SK-N-SH (cell line): ENCODE measurements at regions not wholly inside any gene's neighbourhood (a gene's known extent, or its start where the extent isn't known, plus 50 kb on each side); places are given as distances from the start of the nearest gene placed in this dataset.

Experiments used
- CTCF ChIA-PET: fragments of 300-600, 350-600 bp; formaldehyde crosslinking; extraction: SDS; loops from one replicate; lab custom pipeline; 2021; lab: Yijun Ruan, JAX
- POLR2A ChIA-PET: fragments of 350-600 bp; sonication (Branson Sonifier 250); formaldehyde crosslinking; extraction: SDS; loops from one replicate; lab custom pipeline; 2020; ENCODE audit warnings: antibody characterized with exemption, inconsistent platforms; lab: Yijun Ruan, JAX
- DNase-seq: peaks from one replicate; pipeline ENCODE4 v3.0.0; 2012
- H2AFZ ChIP-seq: fragments of 200-600 bp; sonication (generic); 2 replicates; pipeline ENCODE4 v1.8.1; 2016; ENCODE audit warnings: antibody characterized with exemption, mild to moderate bottlenecking, low read depth
- H3F3A ChIP-seq: fragments of 200-600 bp; sonication (generic); replicated peaks from 2 replicates; pipeline ENCODE3; 2016; ENCODE audit warnings: antibody characterized with exemption, mild to moderate bottlenecking; ENCODE audit not compliant: insufficient read depth
- H3K27ac ChIP-seq, 2 experiments: fragments of 200-500 bp in 1 of 2; fragments of 200-600 bp in 1 of 2; sonication (Bioruptor generic) in 1 of 2; sonication (generic), shearing (Covaris generic) in 1 of 2; 2 replicates each; pipeline versions ENCODE4 v1.5.1 to v1.6.1; 2014 to 2016; ENCODE audit warnings: low read depth in 2 of 2, inconsistent platforms in 1 of 2, low read length in 1 of 2, mild to moderate bottlenecking in 1 of 2, mixed read lengths in 1 of 2
- H3K27me3 ChIP-seq: fragments of 200-600 bp; sonication (generic), shearing (Covaris generic); 2 replicates; pipeline ENCODE4 v1.6.1; 2016; ENCODE audit warnings: mixed run types; ENCODE audit not compliant: insufficient read depth
- H3K36me3 ChIP-seq, 2 experiments: fragments of 200-500 bp in 1 of 2; fragments of 200-600 bp in 1 of 2; sonication (Bioruptor generic) in 1 of 2; sonication (generic) in 1 of 2; replicated peaks in 1 of 2; 2 replicates each; pipeline versions ENCODE3 to v1.5.1; 2014 to 2016; ENCODE audit warnings: low read length in 1 of 2, mild to moderate bottlenecking in 1 of 2; ENCODE audit not compliant: insufficient read depth in 2 of 2, control insufficient read depth in 1 of 2
- H3K4me1 ChIP-seq, 2 experiments: fragments of 200-500 bp in 1 of 2; fragments of 200-600 bp in 1 of 2; sonication (Bioruptor generic) in 1 of 2; sonication (generic), shearing (Covaris generic) in 1 of 2; 2 replicates each; pipeline versions ENCODE4 v1.5.1 to v1.6.1; 2014 to 2016; ENCODE audit warnings: low read depth in 1 of 2, low read length in 1 of 2, mixed run types in 1 of 2; ENCODE audit not compliant: insufficient read depth in 2 of 2, control insufficient read depth in 1 of 2
- H3K4me2 ChIP-seq: fragments of 200-600 bp; sonication (generic), shearing (Covaris generic); 2 replicates; pipeline ENCODE4 v1.6.1; 2017; ENCODE audit warnings: mixed run types
- H3K4me3 ChIP-seq, 2 experiments: fragments of 200-500 bp in 1 of 2; fragments of 200-600 bp in 1 of 2; sonication (Bioruptor generic) in 1 of 2; sonication (generic), shearing (Covaris generic) in 1 of 2; 2 replicates each; pipeline versions ENCODE4 v1.5.1 to v1.8.1; 2014 to 2016; ENCODE audit warnings: low read depth in 2 of 2, inconsistent platforms in 1 of 2, low read length in 1 of 2, mild to moderate bottlenecking in 1 of 2, mixed read lengths in 1 of 2, moderate library complexity in 1 of 2
- H3K79me2 ChIP-seq: fragments of 200-600 bp; sonication (generic); 2 replicates; pipeline ENCODE4 v1.8.1; 2017; ENCODE audit warnings: mild to moderate bottlenecking; ENCODE audit not compliant: insufficient read depth
- H3K9ac ChIP-seq: fragments of 200-600 bp; sonication (generic); 2 replicates; pipeline ENCODE4 v1.6.1; 2017; ENCODE audit warnings: mixed run types
- H3K9me2 ChIP-seq: fragments of 200-600 bp; sonication (generic); 2 replicates; pipeline ENCODE4 v1.6.1; 2017; ENCODE audit warnings: mixed run types
- H3K9me3 ChIP-seq: fragments of 200-600 bp; sonication (generic); 2 replicates; pipeline ENCODE4 v1.6.1; 2017; ENCODE audit warnings: mixed run types, mild to moderate bottlenecking, moderate library complexity
- H4K20me1 ChIP-seq: fragments of 200-600 bp; sonication (generic); 2 replicates; pipeline ENCODE4 v1.6.1; 2017; ENCODE audit warnings: mild to moderate bottlenecking, mixed run types; ENCODE audit not compliant: insufficient read depth
- ELF1 ChIP-seq: IDR thresholded peaks from 2 replicates; pipeline ENCODE4 v1.4.0; 2012
- EZH2phosphoT487 ChIP-seq: fragments of 200-600 bp; sonication (generic); IDR thresholded peaks from 2 replicates; pipeline ENCODE4 v1.6.1; 2017; ENCODE audit warnings: low read depth, mixed run types, mild to moderate bottlenecking, antibody characterized with exemption, moderate library complexity, borderline replicate concordance
- FOSL2 ChIP-seq: IDR thresholded peaks from 2 replicates; pipeline ENCODE4 v1.4.0; 2012; ENCODE audit warnings: low read depth, mild to moderate bottlenecking, moderate library complexity, borderline replicate concordance
- FOXJ3 ChIP-seq: sonication (generic); formaldehyde crosslinking; IDR thresholded peaks from 2 replicates; pipeline ENCODE4 v1.5.1; 2020; ENCODE audit warnings: mild to moderate bottlenecking, missing genetic modification reagents
- GABPA ChIP-seq: IDR thresholded peaks from 2 replicates; pipeline ENCODE4 v1.4.0; 2012; ENCODE audit warnings: low read depth, mild to moderate bottlenecking
- GATA2 ChIP-seq: sonication (generic); formaldehyde crosslinking; IDR thresholded peaks from 2 replicates; pipeline ENCODE4 v1.5.0; 2020; ENCODE audit warnings: mild to moderate bottlenecking, missing genetic modification reagents
- JUND ChIP-seq: IDR thresholded peaks from 2 replicates; pipeline ENCODE4 v1.4.0; 2012
- MEF2A ChIP-seq: IDR thresholded peaks from 2 replicates; pipeline ENCODE4 v1.4.0; 2012; ENCODE audit warnings: low read depth, borderline replicate concordance
- MXI1 ChIP-seq: IDR thresholded peaks from 2 replicates; pipeline ENCODE4 v1.6.1; 2012; ENCODE audit warnings: mild to moderate bottlenecking, low read depth, low read length, improper control_type of control experiment
- NFIC ChIP-seq: IDR thresholded peaks from 2 replicates; pipeline ENCODE4 v1.4.0; 2012; ENCODE audit warnings: borderline replicate concordance
- POLR2AphosphoS5 ChIP-seq: IDR thresholded peaks from 2 replicates; pipeline ENCODE4 v1.6.1; 2012; ENCODE audit warnings: low read depth, low read length
- RAD21 ChIP-seq: IDR thresholded peaks from 2 replicates; pipeline ENCODE4 v1.6.1; 2012; ENCODE audit warnings: mild to moderate bottlenecking, low read length
- RCOR1 ChIP-seq: fragments of 150-350 bp; IDR thresholded peaks from 2 replicates; pipeline ENCODE4 v1.6.1; 2017; ENCODE audit warnings: antibody characterized with exemption, low read length
- RFX5 ChIP-seq: IDR thresholded peaks from 2 replicates; pipeline ENCODE4 v1.6.1; 2012; ENCODE audit warnings: mild to moderate bottlenecking, improper control_type of control experiment, low read length
- SIN3A ChIP-seq: IDR thresholded peaks from 2 replicates; pipeline ENCODE4 v1.6.1; 2012; ENCODE audit warnings: low read depth, mild to moderate bottlenecking, low read length, moderate library complexity, borderline replicate concordance
- SMC3 ChIP-seq: IDR thresholded peaks from 2 replicates; pipeline ENCODE4 v1.6.1; 2012; ENCODE audit warnings: low read depth, low read length, improper control_type of control experiment
- TCF12 ChIP-seq: IDR thresholded peaks from 2 replicates; pipeline ENCODE4 v1.4.0; 2012
- TEAD4 ChIP-seq: IDR thresholded peaks from 2 replicates; pipeline ENCODE4 v1.4.0; 2012; ENCODE audit warnings: mild to moderate bottlenecking, borderline replicate concordance; ENCODE audit not compliant: insufficient read depth
- WGBS: methylation state at CpG from one replicate; pipeline ENCODE4 v1.1.6; 2017; ENCODE audit warnings: low lambda C conversion rate; 5-methylcytosine and 5-hydroxymethylcytosine counted together
- TF ChIP-seq, protein P1 (sequence below): fragments of 150-350 bp; IDR thresholded peaks from 2 replicates; pipeline ENCODE4 v1.6.1; 2017; ENCODE audit warnings: antibody characterized with exemption, low read length, low read depth, borderline replicate concordance
- TF ChIP-seq, protein P2 (sequence below): IDR thresholded peaks from 2 replicates; pipeline ENCODE4 v1.4.0; 2012; ENCODE audit warnings: low read depth
- TF ChIP-seq, protein P3 (sequence below): IDR thresholded peaks from 2 replicates; pipeline ENCODE4 v1.4.0; 2012; ENCODE audit warnings: low read depth, borderline replicate concordance
- TF ChIP-seq, protein P4 (sequence below): IDR thresholded peaks from 2 replicates; pipeline ENCODE4 v1.4.0; 2012; ENCODE audit warnings: low read depth, borderline replicate concordance

DNA sequence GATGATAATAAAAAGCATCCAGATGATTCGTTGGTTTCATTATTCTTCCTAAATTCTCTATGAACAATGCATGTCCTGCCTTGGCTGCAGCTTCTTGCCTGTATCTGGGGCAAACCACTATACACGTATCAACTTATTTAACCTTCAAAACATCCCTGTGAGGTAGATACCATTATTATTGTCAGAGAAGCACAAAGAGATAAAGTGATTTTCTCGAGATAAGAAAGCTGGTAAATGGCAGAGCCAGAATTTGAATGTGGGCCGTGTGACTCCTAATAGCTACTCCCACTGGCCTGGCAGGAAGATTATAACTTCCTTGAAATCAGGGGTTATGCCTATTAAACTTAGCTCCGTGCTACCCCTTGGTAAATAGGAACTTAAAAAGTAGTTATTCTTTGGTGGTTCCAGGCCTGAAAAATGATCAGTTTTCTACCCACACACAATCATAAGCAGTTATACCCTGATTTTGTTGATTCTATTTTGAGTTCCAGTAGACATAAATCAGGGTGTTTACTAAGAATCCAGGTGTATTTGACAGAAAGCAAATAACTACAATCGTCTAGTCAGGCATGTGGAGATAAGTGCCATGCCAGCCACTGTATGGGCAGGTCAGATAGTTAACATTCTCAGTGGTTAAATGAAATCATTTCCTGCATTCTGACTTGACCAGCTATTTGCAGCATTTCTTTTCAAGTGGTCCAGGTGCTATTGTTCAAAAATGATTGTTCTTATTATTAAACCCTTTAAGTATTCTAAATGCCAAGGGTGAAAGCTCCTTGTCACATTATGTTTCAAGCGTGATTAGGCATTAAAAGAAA is 99.2 kb upstream of the LRRN1 start (continued):
- no peak for TF ChIP-seq ELF1
- no peak for TF ChIP-seq RAD21
- TF ChIP-seq POLR2AphosphoS5 = no peak
- no peak for TF ChIP-seq NFIC
- no peak for TF ChIP-seq MXI1
- TF ChIP-seq, protein P1, sequence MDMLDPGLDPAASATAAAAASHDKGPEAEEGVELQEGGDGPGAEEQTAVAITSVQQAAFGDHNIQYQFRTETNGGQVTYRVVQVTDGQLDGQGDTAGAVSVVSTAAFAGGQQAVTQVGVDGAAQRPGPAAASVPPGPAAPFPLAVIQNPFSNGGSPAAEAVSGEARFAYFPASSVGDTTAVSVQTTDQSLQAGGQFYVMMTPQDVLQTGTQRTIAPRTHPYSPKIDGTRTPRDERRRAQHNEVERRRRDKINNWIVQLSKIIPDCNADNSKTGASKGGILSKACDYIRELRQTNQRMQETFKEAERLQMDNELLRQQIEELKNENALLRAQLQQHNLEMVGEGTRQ = no peak
- TF ChIP-seq MEF2A = no peak

DNA sequence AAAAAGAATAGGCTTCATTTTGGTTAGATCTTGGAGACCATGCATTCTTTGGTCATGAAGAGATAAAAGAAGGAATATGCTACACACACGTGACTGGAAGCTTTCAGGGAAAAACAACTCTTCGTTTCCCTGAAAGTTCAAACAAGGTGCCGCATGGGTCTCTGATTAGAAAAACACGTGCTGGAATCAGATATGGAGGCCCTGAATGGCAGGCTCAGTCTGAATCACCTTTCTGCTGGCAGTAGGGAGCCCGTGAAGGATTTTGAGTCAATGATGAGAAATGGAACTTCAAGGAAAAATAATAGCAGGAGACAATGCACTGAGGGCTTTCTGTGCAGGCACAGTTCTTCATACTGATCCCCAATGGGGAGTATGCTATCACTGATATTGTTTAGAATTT is 99.8 kb upstream of the LRRN1 start:
- no peaks in the 10 kb centered on the region for H3K9me2 ChIP-seq
- WGBS = 30% methylated on average over 5 of the region's 5 CpGs
- no peak for TF ChIP-seq EZH2phosphoT487
- TF ChIP-seq, protein P2, sequence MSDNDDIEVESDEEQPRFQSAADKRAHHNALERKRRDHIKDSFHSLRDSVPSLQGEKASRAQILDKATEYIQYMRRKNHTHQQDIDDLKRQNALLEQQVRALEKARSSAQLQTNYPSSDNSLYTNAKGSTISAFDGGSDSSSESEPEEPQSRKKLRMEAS = no peak
- no peak for TF ChIP-seq ELF1
- no peak for TF ChIP-seq TEAD4
- TF ChIP-seq RCOR1 = no peak
- no peak for TF ChIP-seq FOSL2
- no peak for TF ChIP-seq MXI1
- TF ChIP-seq NFIC = no peak
- TF ChIP-seq RAD21 = no peak
- H3K4me2 ChIP-seq = no peak overlapping the region
- POLR2A ChIA-PET = no interaction called here
- H2AFZ ChIP-seq = no peak overlapping the region
- H4K20me1 ChIP-seq = no peaks in the 10 kb centered on the region
- H3K4me3 ChIP-seq = no peak overlapping the region
- no peak overlapping the region for H3K27ac ChIP-seq
- H3K9ac ChIP-seq = no peak overlapping the region
- H3F3A ChIP-seq = no peaks in the 10 kb centered on the region
- no peaks in the 10 kb centered on the region for H3K36me3 ChIP-seq
- H3K4me1 ChIP-seq = no peaks in the 10 kb centered on the region
- CTCF ChIA-PET = no interaction called here
- no peaks in the 10 kb centered on the region for H3K9me3 ChIP-seq
- H3K27me3 ChIP-seq = no peaks in the 10 kb centered on the region
- no peak for DNase-seq
- no peaks in the 10 kb centered on the region for H3K79me2 ChIP-seq

DNA sequence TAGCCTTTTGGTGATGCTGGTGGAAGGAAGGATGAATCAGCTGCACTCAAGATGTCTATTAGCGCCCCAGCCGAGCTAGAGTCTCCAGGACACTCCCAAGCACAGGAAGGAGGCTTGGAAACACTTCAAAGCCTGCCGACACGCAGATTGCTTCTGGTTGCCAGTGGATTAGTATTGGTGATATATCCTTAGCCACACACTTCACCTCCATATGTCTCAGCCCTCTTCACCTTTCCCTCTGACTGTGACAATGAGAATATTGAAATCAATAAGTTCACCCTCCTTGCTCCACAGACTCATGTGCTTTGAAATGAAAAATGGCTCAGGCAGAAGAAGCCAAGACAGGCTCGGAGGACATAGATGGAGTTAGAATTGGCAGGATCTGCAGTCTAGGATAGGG is 102.9 kb upstream of the LRRN1 start:
- Histone ChIP-seq H3K4me2 (no peak overlapping the region), H3F3A (no peaks in the 10 kb centered on the region), H3K4me1 (no peaks in the 10 kb centered on the region), H3K9me3 (0 out of 2 replicates have a peak, but pooled peaks cover 7% of the 10 kb centered on the region), H2AFZ (no peak overlapping the region), H3K4me3 (no peak overlapping the region), H3K9me2 (no peaks in the 10 kb centered on the region), H3K36me3 (no peaks in the 10 kb centered on the region), H3K9ac (no peak overlapping the region), H3K27ac (no peak overlapping the region), H3K27me3 (no peaks in the 10 kb centered on the region), H4K20me1 (no peaks in the 10 kb centered on the region), H3K79me2 (no peaks in the 10 kb centered on the region)
- WGBS = 17% methylated on average over 5 of the region's 5 CpGs
- no peak for DNase-seq
- TF ChIP-seq GABPA (no peak), FOXJ3 (CRISPR knock-in tag) (no peak), POLR2AphosphoS5 (no peak), TCF12 (no peak), ELF1 (no peak), MEF2A (no peak), SMC3 (no peak), RFX5 (no peak), SIN3A (no peak), GATA2 (no peak), JUND (no peak)
- TF ChIP-seq, protein P1 = no peak
- TF ChIP-seq, protein P3, sequence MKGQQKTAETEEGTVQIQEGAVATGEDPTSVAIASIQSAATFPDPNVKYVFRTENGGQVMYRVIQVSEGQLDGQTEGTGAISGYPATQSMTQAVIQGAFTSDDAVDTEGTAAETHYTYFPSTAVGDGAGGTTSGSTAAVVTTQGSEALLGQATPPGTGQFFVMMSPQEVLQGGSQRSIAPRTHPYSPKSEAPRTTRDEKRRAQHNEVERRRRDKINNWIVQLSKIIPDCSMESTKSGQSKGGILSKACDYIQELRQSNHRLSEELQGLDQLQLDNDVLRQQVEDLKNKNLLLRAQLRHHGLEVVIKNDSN = no peak
- TF ChIP-seq, protein P2 = no peak
- TF ChIP-seq, protein P4, sequence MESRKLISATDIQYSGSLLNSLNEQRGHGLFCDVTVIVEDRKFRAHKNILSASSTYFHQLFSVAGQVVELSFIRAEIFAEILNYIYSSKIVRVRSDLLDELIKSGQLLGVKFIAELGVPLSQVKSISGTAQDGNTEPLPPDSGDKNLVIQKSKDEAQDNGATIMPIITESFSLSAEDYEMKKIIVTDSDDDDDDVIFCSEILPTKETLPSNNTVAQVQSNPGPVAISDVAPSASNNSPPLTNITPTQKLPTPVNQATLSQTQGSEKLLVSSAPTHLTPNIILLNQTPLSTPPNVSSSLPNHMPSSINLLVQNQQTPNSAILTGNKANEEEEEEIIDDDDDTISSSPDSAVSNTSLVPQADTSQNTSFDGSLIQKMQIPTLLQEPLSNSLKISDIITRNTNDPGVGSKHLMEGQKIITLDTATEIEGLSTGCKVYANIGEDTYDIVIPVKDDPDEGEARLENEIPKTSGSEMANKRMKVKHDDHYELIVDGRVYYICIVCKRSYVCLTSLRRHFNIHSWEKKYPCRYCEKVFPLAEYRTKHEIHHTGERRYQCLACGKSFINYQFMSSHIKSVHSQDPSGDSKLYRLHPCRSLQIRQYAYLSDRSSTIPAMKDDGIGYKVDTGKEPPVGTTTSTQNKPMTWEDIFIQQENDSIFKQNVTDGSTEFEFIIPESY = no peak
- ChIA-PET POLR2A (no interaction called here), CTCF (no interaction called here)
